ENCODE measurements at regions not wholly inside any gene's neighbourhood (a gene's known extent, or its start where the extent isn't known, plus 50 kb on each side); places are given as distances from the start of the nearest gene placed in this dataset.
A peak's percentile ranks its signal among the peaks of the same experiment; 100 is the strongest.

GRCh38 chr10:58965855-58966254, 210.6 kb upstream of the PHYHIPL start:
- H3K14ac ChIP-seq (ENCODE audit: low read length): no peak overlapping the region
- no peak overlapping the region for H4K8ac ChIP-seq (ENCODE audit: low read depth, low read length)
- no peak overlapping the region for H3K27ac ChIP-seq (replicated peaks; ENCODE audit: low read length)
- H3K4ac ChIP-seq (ENCODE audit: low read length): no peak overlapping the region
- H2BK15ac ChIP-seq (ENCODE audit: low read length): no peak overlapping the region
- peaks cover 4 to 28% of the 10 kb centered on the region in 2 donors for H3K4me1 ChIP-seq (ENCODE audit: control insufficient read depth in 2 of 2, insufficient read depth in 1 of 2, low read depth in 1 of 2, low read length in 2 of 2)
- H3K9ac ChIP-seq (ENCODE audit: low read depth, low read length, poor library complexity): no peak overlapping the region
- H2BK12ac ChIP-seq (ENCODE audit: low read length): no peak overlapping the region
- peaks cover 0 to 13% (median 0%) of the 10 kb centered on the region in 3 experiments for H3K27me3 ChIP-seq (ENCODE audit: control insufficient read depth in 3 of 3, insufficient read depth in 3 of 3, low read depth in 1 of 3, low read length in 3 of 3)
- H3K18ac ChIP-seq (ENCODE audit: low read length): peak overlapping the region; percentile 2
- H3K79me1 ChIP-seq (ENCODE audit: low read depth, low read length): no peaks in the 10 kb centered on the region
- H2AK5ac ChIP-seq (ENCODE audit: low read depth, low read length): no peak overlapping the region
- no peak overlapping the region for H3K4me3 ChIP-seq (ENCODE audit: low read length in 2 of 2)
- H2AFZ ChIP-seq (ENCODE audit: low read length): no peak overlapping the region
- H2BK5ac ChIP-seq (ENCODE audit: low read length): no peak overlapping the region
- no peaks in the 10 kb centered on the region for H3K36me3 ChIP-seq (replicated peaks in 1 of 2; ENCODE audit: control insufficient read depth in 2 of 2, insufficient read depth in 2 of 2, low read length in 2 of 2)
- H4K91ac ChIP-seq (ENCODE audit: low read depth, low read length, poor library complexity): no peak overlapping the region
- no peaks in the 10 kb centered on the region for H3K9me3 ChIP-seq (replicated peaks in 1 of 2; ENCODE audit: control insufficient read depth in 2 of 2, insufficient read depth in 1 of 2, low read depth in 1 of 2, low read length in 2 of 2)
- no peak overlapping the region for H2BK120ac ChIP-seq (ENCODE audit: low read depth, low read length)
- DNase-seq (ENCODE audit: low spot score): no peak
- no peak overlapping the region for H3K23ac ChIP-seq (ENCODE audit: low read depth, low read length, poor library complexity)
- WGBS, 2 donors (ENCODE audit: extremely low coverage in 2 of 2, insufficient read length in 2 of 2, insufficient replicate concordance in 1 of 2): no CpG with 5 or more reads among the region's 1 CpG
- no peak overlapping the region for H3K4me2 ChIP-seq (ENCODE audit: insufficient read depth, low read length, poor library complexity, severe bottlenecking)

GRCh38 chr10:58967551-58968388, 208.7 kb upstream of the PHYHIPL start:
- H3K4me1 ChIP-seq (ENCODE audit: control insufficient read depth in 2 of 2, insufficient read depth in 1 of 2, low read depth in 1 of 2, low read length in 2 of 2): peaks cover 4 to 25% of the 10 kb centered on the region in 2 donors
- H2BK120ac ChIP-seq (ENCODE audit: low read depth, low read length): no peak overlapping the region
- peak overlapping the region; percentile 89 for H2AFZ ChIP-seq (ENCODE audit: low read length)
- H3K27ac ChIP-seq (replicated peaks; ENCODE audit: low read length): peak overlapping the region; percentile 71
- H3K4me2 ChIP-seq (ENCODE audit: insufficient read depth, low read length, poor library complexity, severe bottlenecking): no peak overlapping the region
- no peak overlapping the region for H3K18ac ChIP-seq (ENCODE audit: low read length)
- H3K23ac ChIP-seq (ENCODE audit: low read depth, low read length, poor library complexity): no peak overlapping the region
- no peaks in the 10 kb centered on the region for H3K36me3 ChIP-seq (replicated peaks in 1 of 2; ENCODE audit: control insufficient read depth in 2 of 2, insufficient read depth in 2 of 2, low read length in 2 of 2)
- H3K9ac ChIP-seq (ENCODE audit: low read depth, low read length, poor library complexity): no peak overlapping the region
- H2BK15ac ChIP-seq (ENCODE audit: low read length): no peak overlapping the region
- H2AK5ac ChIP-seq (ENCODE audit: low read depth, low read length): no peak overlapping the region
- H4K91ac ChIP-seq (ENCODE audit: low read depth, low read length, poor library complexity): no peak overlapping the region
- H3K4me3 ChIP-seq (ENCODE audit: low read length in 2 of 2): peak overlapping the region in 1 of 2 donors; percentile 31
- no peak overlapping the region for H4K8ac ChIP-seq (ENCODE audit: low read depth, low read length)
- no peaks in the 10 kb centered on the region for H3K9me3 ChIP-seq (replicated peaks in 1 of 2; ENCODE audit: control insufficient read depth in 2 of 2, insufficient read depth in 1 of 2, low read depth in 1 of 2, low read length in 2 of 2)
- H2BK5ac ChIP-seq (ENCODE audit: low read length): no peak overlapping the region
- DNase-seq (ENCODE audit: low spot score): peak; percentile 85
- no peaks in the 10 kb centered on the region for H3K79me1 ChIP-seq (ENCODE audit: low read depth, low read length)
- H2BK12ac ChIP-seq (ENCODE audit: low read length): no peak overlapping the region
- H3K4ac ChIP-seq (ENCODE audit: low read length): no peak overlapping the region
- H3K14ac ChIP-seq (ENCODE audit: low read length): no peak overlapping the region
- H3K27me3 ChIP-seq (ENCODE audit: control insufficient read depth in 3 of 3, insufficient read depth in 3 of 3, low read depth in 1 of 3, low read length in 3 of 3): peaks cover 0 to 13% (median 0%) of the 10 kb centered on the region in 3 experiments
- no CpG with 5 or more reads among the region's 19 CpGs for WGBS, 2 donors (ENCODE audit: extremely low coverage in 2 of 2, insufficient read length in 2 of 2, insufficient replicate concordance in 1 of 2)

- Histone ChIP-seq H3K27ac (replicated peaks; ENCODE audit: low read length) (peak overlapping the region; percentile 71), H3K4me3 (ENCODE audit: low read length in 2 of 2) (no peak overlapping the region), H2BK12ac (ENCODE audit: low read length) (no peak overlapping the region), H3K18ac (ENCODE audit: low read length) (no peak overlapping the region), H2AK5ac (ENCODE audit: low read depth, low read length) (no peak overlapping the region), H3K9me3 (replicated peaks in 1 of 2; ENCODE audit: control insufficient read depth in 2 of 2, insufficient read depth in 1 of 2, low read depth in 1 of 2, low read length in 2 of 2) (no peaks in the 10 kb centered on the region), H2BK15ac (ENCODE audit: low read length) (no peak overlapping the region), H3K36me3 (replicated peaks in 1 of 2; ENCODE audit: control insufficient read depth in 2 of 2, insufficient read depth in 2 of 2, low read length in 2 of 2) (no peaks in the 10 kb centered on the region), H3K4ac (ENCODE audit: low read length) (no peak overlapping the region), H2AFZ (ENCODE audit: low read length) (no peak overlapping the region), H3K27me3 (ENCODE audit: control insufficient read depth in 3 of 3, insufficient read depth in 3 of 3, low read depth in 1 of 3, low read length in 3 of 3) (peaks cover 0 to 13% (median 0%) of the 10 kb centered on the region in 3 experiments), H4K8ac (ENCODE audit: low read depth, low read length) (no peak overlapping the region), H3K4me1 (ENCODE audit: control insufficient read depth in 2 of 2, insufficient read depth in 1 of 2, low read depth in 1 of 2, low read length in 2 of 2) (peaks cover 4 to 25% of the 10 kb centered on the region in 2 donors), H2BK5ac (ENCODE audit: low read length) (no peak overlapping the region), H3K23ac (ENCODE audit: low read depth, low read length, poor library complexity) (no peak overlapping the region), H3K79me1 (ENCODE audit: low read depth, low read length) (no peaks in the 10 kb centered on the region), H3K4me2 (ENCODE audit: insufficient read depth, low read length, poor library complexity, severe bottlenecking) (no peak overlapping the region), H3K14ac (ENCODE audit: low read length) (no peak overlapping the region), H4K91ac (ENCODE audit: low read depth, low read length, poor library complexity) (no peak overlapping the region), H3K9ac (ENCODE audit: low read depth, low read length, poor library complexity) (no peak overlapping the region), H2BK120ac (ENCODE audit: low read depth, low read length) (no peak overlapping the region)
- DNase-seq (ENCODE audit: low spot score): no peak
- no CpG with 5 or more reads among the region's 1 CpG for WGBS, 2 donors (ENCODE audit: extremely low coverage in 2 of 2, insufficient read length in 2 of 2, insufficient replicate concordance in 1 of 2)
These were observed 208.1 kb upstream of the PHYHIPL start for GRCh38 chr10:58968389-58968755.

- H3K9me3 ChIP-seq (replicated peaks in 1 of 2; ENCODE audit: control insufficient read depth in 2 of 2, insufficient read depth in 1 of 2, low read depth in 1 of 2, low read length in 2 of 2): no peaks in the 10 kb centered on the region
- H2BK15ac ChIP-seq (ENCODE audit: low read length): no peak overlapping the region
- no peak overlapping the region for H2BK12ac ChIP-seq (ENCODE audit: low read length)
- H3K18ac ChIP-seq (ENCODE audit: low read length): no peak overlapping the region
- H2AK5ac ChIP-seq (ENCODE audit: low read depth, low read length): no peak overlapping the region
- no CpG with 5 or more reads among the region's 1 CpG for WGBS, 2 donors (ENCODE audit: extremely low coverage in 2 of 2, insufficient read length in 2 of 2, insufficient replicate concordance in 1 of 2)
- peaks cover 0 to 13% (median 0%) of the 10 kb centered on the region in 3 experiments for H3K27me3 ChIP-seq (ENCODE audit: control insufficient read depth in 3 of 3, insufficient read depth in 3 of 3, low read depth in 1 of 3, low read length in 3 of 3)
- no peak overlapping the region for H2AFZ ChIP-seq (ENCODE audit: low read length)
- no peak overlapping the region for H3K14ac ChIP-seq (ENCODE audit: low read length)
- DNase-seq (ENCODE audit: low spot score): no peak
- peaks cover 2 to 20% of the 10 kb centered on the region in 2 donors for H3K4me1 ChIP-seq (ENCODE audit: control insufficient read depth in 2 of 2, insufficient read depth in 1 of 2, low read depth in 1 of 2, low read length in 2 of 2)
- H3K27ac ChIP-seq (replicated peaks; ENCODE audit: low read length): no peak overlapping the region
- no peak overlapping the region for H3K4ac ChIP-seq (ENCODE audit: low read length)
- no peak overlapping the region for H3K9ac ChIP-seq (ENCODE audit: low read depth, low read length, poor library complexity)
- H2BK5ac ChIP-seq (ENCODE audit: low read length): no peak overlapping the region
- H2BK120ac ChIP-seq (ENCODE audit: low read depth, low read length): no peak overlapping the region
- H3K4me3 ChIP-seq (ENCODE audit: low read length in 2 of 2): no peak overlapping the region
- no peak overlapping the region for H3K23ac ChIP-seq (ENCODE audit: low read depth, low read length, poor library complexity)
- no peaks in the 10 kb centered on the region for H3K36me3 ChIP-seq (replicated peaks in 1 of 2; ENCODE audit: control insufficient read depth in 2 of 2, insufficient read depth in 2 of 2, low read length in 2 of 2)
- H4K8ac ChIP-seq (ENCODE audit: low read depth, low read length): no peak overlapping the region
- H3K4me2 ChIP-seq (ENCODE audit: insufficient read depth, low read length, poor library complexity, severe bottlenecking): no peak overlapping the region
- no peak overlapping the region for H4K91ac ChIP-seq (ENCODE audit: low read depth, low read length, poor library complexity)
- no peaks in the 10 kb centered on the region for H3K79me1 ChIP-seq (ENCODE audit: low read depth, low read length)
These were observed 206.9 kb upstream of the PHYHIPL start for GRCh38 chr10:58969576-58969975.
